A673 (cell line): ENCODE measurements at regions not wholly inside any gene's neighbourhood (a gene's known extent, or its start where the extent isn't known, plus 50 kb on each side); places are given as distances from the start of the nearest gene placed in this dataset.

Experiments
- BruUV-seq: library from RNA; stranded (reverse); fragments of 400-500 nt; replicated peaks from 2 replicates; lab custom pipeline; 2021; lab: Mats Ljungman, UMichigan
- CTCF ChIA-PET: fragments of 300-600 bp; sonication (Branson Sonifier 250); formaldehyde crosslinking; loops from one replicate; lab custom pipeline; 2022; ENCODE audit warnings: antibody characterized with exemption; lab: Charles Lee
- POLR2A ChIA-PET: fragments of 300-600 bp; sonication (Branson Sonifier 250); formaldehyde crosslinking; loops from one replicate; lab custom pipeline; 2022; ENCODE audit warnings: antibody characterized with exemption; ENCODE audit not compliant: low non-redundant PET; lab: Charles Lee
- DNase-seq: peaks from one replicate; pipeline ENCODE4 v3.0.0-alpha.2; 2015; ENCODE audit warnings: low spot score
- H3K27ac ChIP-seq: fragments of 200-600 bp; sonication (generic); 2 replicates; pipeline ENCODE4 v1.5.1; 2016; ENCODE audit warnings: mixed run types, low read depth, mild to moderate bottlenecking, mixed read lengths, antibody characterized with exemption, low read length; ENCODE audit not compliant: poor library complexity, severe bottlenecking
- H3K27me3 ChIP-seq: fragments of 200-600 bp; sonication (generic); replicated peaks from 2 replicates; pipeline ENCODE4 v1.6.1; 2017; ENCODE audit warnings: mixed run types, low read depth, mild to moderate bottlenecking, mixed read lengths, antibody characterized with exemption, low read length; ENCODE audit not compliant: insufficient read depth, poor library complexity
- H3K36me3 ChIP-seq: fragments of 200-600 bp; sonication (generic); 2 replicates; pipeline ENCODE4 v1.6.1; 2016; ENCODE audit warnings: mixed run types, mild to moderate bottlenecking, mixed read lengths, antibody characterized with exemption, low read length; ENCODE audit not compliant: insufficient read depth, poor library complexity, severe bottlenecking
- H3K4me1 ChIP-seq: fragments of 200-600 bp; sonication (generic); 2 replicates; pipeline ENCODE4 v1.6.1; 2017; ENCODE audit warnings: mixed run types, mild to moderate bottlenecking, mixed read lengths, antibody characterized with exemption, low read length; ENCODE audit not compliant: insufficient read depth, poor library complexity, severe bottlenecking
- H3K4me3 ChIP-seq: fragments of 200-600 bp; sonication (generic); 2 replicates; pipeline ENCODE4 v1.5.1; 2016; ENCODE audit warnings: low read depth, mixed run types, mild to moderate bottlenecking, mixed read lengths, low read length; ENCODE audit not compliant: poor library complexity, severe bottlenecking
- H3K9me3 ChIP-seq: fragments of 200-600 bp; sonication (generic); 2 replicates; pipeline ENCODE4 v1.6.1; 2016; ENCODE audit warnings: mixed run types, low read depth, mild to moderate bottlenecking, mixed read lengths, antibody characterized with exemption, low read length; ENCODE audit not compliant: poor library complexity, severe bottlenecking
- CTCF ChIP-seq: fragments of 300-800, 200-600 bp; sonication (generic); conservative IDR thresholded peaks from 2 replicates; pipeline ENCODE4 v1.5.1; 2017; ENCODE audit warnings: low read depth, mild to moderate bottlenecking, antibody characterized with exemption, low read length, moderate library complexity, mixed read lengths
- EZH2 ChIP-seq: fragments of 200-600 bp; sonication (generic); IDR thresholded peaks from 2 replicates; pipeline ENCODE4 v1.6.1; 2017; ENCODE audit warnings: borderline replicate concordance, low read depth, mild to moderate bottlenecking, mixed read lengths, antibody characterized with exemption, low read length; ENCODE audit not compliant: poor library complexity, severe bottlenecking
- intact Hi-C: fragments of 100-400 bp; cut with micrococcal nuclease; formaldehyde crosslinking; loops from one replicate; pipeline ENCODE4 v1.10.0; 2022; ENCODE audit not compliant: unreplicated experiment

GRCh38 chr3:118097226-118097625, 937.4 kb downstream of the IGSF11 start:
- CTCF ChIA-PET = no interaction called here
- Histone ChIP-seq H3K27ac (no peak overlapping the region), H3K9me3 (peaks cover 11% of the 10 kb centered on the region), H3K4me3 (no peak overlapping the region), H3K4me1 (no peaks in the 10 kb centered on the region), H3K36me3 (no peaks in the 10 kb centered on the region), H3K27me3 (no peaks in the 10 kb centered on the region)
- no TSS peak for BruUV-seq
- intact Hi-C loops = no loop called here
- TF ChIP-seq EZH2 = no peak
- TF ChIP-seq CTCF = no peak
- DNase-seq = no peak
- POLR2A ChIA-PET = no interaction called here

- no peak overlapping the region for H3K4me3 ChIP-seq
- H3K27me3 ChIP-seq = no peaks in the 10 kb centered on the region
- H3K9me3 ChIP-seq = peaks cover 11% of the 10 kb centered on the region
- H3K4me1 ChIP-seq = no peaks in the 10 kb centered on the region
- intact Hi-C loops = no loop called here
- ChIA-PET CTCF (no interaction called here), POLR2A (no interaction called here)
- no peak overlapping the region for H3K27ac ChIP-seq
- BruUV-seq = no TSS peak
- DNase-seq = no peak
- TF ChIP-seq CTCF = no peak
- TF ChIP-seq EZH2 = no peak
- H3K36me3 ChIP-seq = no peaks in the 10 kb centered on the region
Measured at GRCh38 chr3:118097660-118098059, 937.0 kb downstream of the IGSF11 start.

GRCh38 chr3:118098827-118099226, 935.8 kb downstream of the IGSF11 start:
- DNase-seq = no peak
- H3K27ac ChIP-seq = no peak overlapping the region
- H3K4me3 ChIP-seq = no peak overlapping the region
- ChIA-PET POLR2A (no interaction called here), CTCF (no interaction called here)
- peaks cover under 1% of the 10 kb centered on the region for H3K9me3 ChIP-seq
- H3K27me3 ChIP-seq = no peaks in the 10 kb centered on the region
- no peaks in the 10 kb centered on the region for H3K36me3 ChIP-seq
- BruUV-seq = no TSS peak
- H3K4me1 ChIP-seq = no peaks in the 10 kb centered on the region
- no peak for TF ChIP-seq CTCF
- TF ChIP-seq EZH2 = no peak
- intact Hi-C loops = no loop called here
